Astrocyte (in vitro differentiated cells and primary cell): ENCODE measurements at regions not wholly inside any gene's neighbourhood (a gene's known extent, or its start where the extent isn't known, plus 50 kb on each side); places are given as distances from the start of the nearest gene placed in this dataset.

Source experiments
- DNase-seq: peaks from one replicate; pipeline ENCODE4 v3.0.0-alpha.2; 2010; ENCODE audit warnings: low read depth
- FAIRE-seq: peaks from 2 replicates; lab custom pipeline; 2011; peaks lifted over from hg19 to GRCh38; lab: Jason Lieb, UNC
- H2AFZ ChIP-seq: 2 replicates; pipeline ENCODE4 v1.6.0; 2012; ENCODE audit warnings: low read depth, low read length, inconsistent platforms
- H3K27ac ChIP-seq: 2 replicates; pipeline ENCODE4 v1.5.1; 2011; ENCODE audit warnings: low read depth, low read length, inconsistent platforms
- H3K27me3 ChIP-seq: 2 replicates; pipeline ENCODE4 v1.6.0; 2011; ENCODE audit warnings: low read length, inconsistent platforms; ENCODE audit not compliant: insufficient read depth
- H3K36me3 ChIP-seq: 2 replicates; pipeline ENCODE4 v1.5.1; 2011; ENCODE audit warnings: low read length, inconsistent platforms; ENCODE audit not compliant: insufficient read depth
- H3K4me1 ChIP-seq: 2 replicates; pipeline ENCODE4 v1.5.1; 2011; ENCODE audit warnings: low read length, inconsistent platforms; ENCODE audit not compliant: insufficient read depth
- H3K4me2 ChIP-seq: 2 replicates; pipeline ENCODE4 v1.6.0; 2012; ENCODE audit warnings: low read length, inconsistent platforms
- H3K4me3 ChIP-seq: 2 replicates; pipeline ENCODE4 v1.5.1; 2011; ENCODE audit warnings: low read depth, mild to moderate bottlenecking, low read length, inconsistent platforms; ENCODE audit not compliant: insufficient read depth
- H3K79me2 ChIP-seq: 2 replicates; pipeline ENCODE4 v1.6.0; 2012; ENCODE audit warnings: mild to moderate bottlenecking, low read length, inconsistent platforms; ENCODE audit not compliant: insufficient read depth
- H3K9ac ChIP-seq: 2 replicates; pipeline ENCODE4 v1.6.0; 2012; ENCODE audit warnings: mild to moderate bottlenecking, low read length, inconsistent platforms
- H3K9me3 ChIP-seq: 2 replicates; pipeline ENCODE4 v1.5.1; 2012; ENCODE audit warnings: low read depth, mild to moderate bottlenecking, low read length, inconsistent platforms; ENCODE audit not compliant: insufficient read depth
- H4K20me1 ChIP-seq: 2 replicates; pipeline ENCODE4 v1.6.0; 2012; ENCODE audit warnings: low read length, inconsistent platforms; ENCODE audit not compliant: insufficient read depth
- H3K27ac Mint-ChIP-seq: one replicate; pipeline ENCODE4 v1.8.0; 2021; ENCODE audit warnings: mild to moderate bottlenecking, mixed read lengths; ENCODE audit not compliant: unreplicated experiment
- H3K27me3 Mint-ChIP-seq: one replicate; pipeline ENCODE4 v1.8.0; 2021; ENCODE audit warnings: low read depth, mixed read lengths; ENCODE audit not compliant: unreplicated experiment
- H3K36me3 Mint-ChIP-seq: one replicate; pipeline ENCODE4 v1.8.0; 2021; ENCODE audit warnings: low read depth, mixed read lengths; ENCODE audit not compliant: unreplicated experiment
- H3K4me1 Mint-ChIP-seq: one replicate; pipeline ENCODE4 v1.8.0; 2021; ENCODE audit warnings: low read depth, mixed read lengths; ENCODE audit not compliant: unreplicated experiment
- H3K4me3 Mint-ChIP-seq: one replicate; pipeline ENCODE4 v1.8.0; 2021; ENCODE audit warnings: mild to moderate bottlenecking, moderate library complexity, mixed read lengths; ENCODE audit not compliant: unreplicated experiment
- H3K9me3 Mint-ChIP-seq: one replicate; pipeline ENCODE4 v1.8.0; 2021; ENCODE audit warnings: mild to moderate bottlenecking, mixed read lengths; ENCODE audit not compliant: unreplicated experiment
- EZH2 ChIP-seq: IDR thresholded peaks from 2 replicates; pipeline ENCODE4 v1.6.1; 2012; ENCODE audit warnings: mild to moderate bottlenecking, low read length, inconsistent platforms; ENCODE audit not compliant: insufficient read depth
- TF ChIP-seq, protein P1 (sequence below): IDR thresholded peaks from 2 replicates; pipeline ENCODE4 v1.5.1; 2011; ENCODE audit warnings: low read depth, mild to moderate bottlenecking, inconsistent platforms, low read length, moderate library complexity; ENCODE audit not compliant: insufficient read depth

DNA sequence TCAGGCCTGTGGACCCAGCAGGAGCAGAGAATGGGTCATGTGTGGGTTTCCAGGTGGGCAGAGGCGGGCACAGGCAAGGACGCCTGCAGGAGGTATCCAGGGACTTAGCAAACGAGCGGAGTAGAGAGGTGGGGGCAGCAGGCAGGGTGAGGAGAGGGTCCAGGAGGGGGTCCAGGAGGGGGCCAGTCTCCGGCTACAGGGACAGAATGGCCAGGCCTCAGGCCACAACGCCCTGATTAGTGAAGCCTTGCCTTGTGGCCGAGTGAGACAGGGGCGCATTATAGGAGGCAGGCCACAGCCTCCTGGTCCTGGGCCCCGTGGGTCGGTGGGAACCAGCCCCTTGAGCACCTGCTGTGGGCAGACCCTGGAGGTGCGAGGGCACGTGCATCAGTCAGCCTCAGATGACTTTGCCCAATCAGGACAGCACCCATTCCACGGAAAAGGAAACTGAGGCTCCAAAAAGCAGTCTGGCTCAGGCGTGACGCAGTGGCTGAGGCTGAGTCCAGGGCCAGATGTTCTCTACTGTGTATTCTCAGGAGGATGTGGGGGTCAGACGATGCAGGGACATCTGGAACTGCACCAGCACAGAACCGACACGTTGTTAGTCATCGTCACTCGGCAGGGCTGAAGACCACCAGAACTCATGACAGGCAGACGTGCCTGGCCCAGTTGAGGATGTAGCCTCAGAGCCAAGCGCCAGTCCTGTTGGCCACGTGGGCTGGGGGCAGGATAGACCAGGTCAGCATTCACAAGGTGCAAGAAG lies 113.7 kb downstream of the CRYAA start:
- Mint-ChIP-seq H3K4me3 (no peak overlapping the region), H3K36me3 (no peaks in the 10 kb centered on the region), H3K27ac (no peak overlapping the region), H3K9me3 (no peaks in the 10 kb centered on the region), H3K27me3 (peaks cover 13% of the 10 kb centered on the region), H3K4me1 (peaks cover 6% of the 10 kb centered on the region)
- Histone ChIP-seq H3K36me3 (no peaks in the 10 kb centered on the region), H3K79me2 (no peaks in the 10 kb centered on the region), H3K4me2 (no peak overlapping the region), H3K4me1 (no peaks in the 10 kb centered on the region), H3K9me3 (no peaks in the 10 kb centered on the region), H3K9ac (no peak overlapping the region), H4K20me1 (no peaks in the 10 kb centered on the region), H3K27ac (no peak overlapping the region), H3K27me3 (peaks cover 17% of the 10 kb centered on the region), H2AFZ (no peak overlapping the region), H3K4me3 (no peak overlapping the region)
- FAIRE-seq (no peak), DNase-seq (no peak)
- no peak for TF ChIP-seq EZH2
- TF ChIP-seq, protein P1, sequence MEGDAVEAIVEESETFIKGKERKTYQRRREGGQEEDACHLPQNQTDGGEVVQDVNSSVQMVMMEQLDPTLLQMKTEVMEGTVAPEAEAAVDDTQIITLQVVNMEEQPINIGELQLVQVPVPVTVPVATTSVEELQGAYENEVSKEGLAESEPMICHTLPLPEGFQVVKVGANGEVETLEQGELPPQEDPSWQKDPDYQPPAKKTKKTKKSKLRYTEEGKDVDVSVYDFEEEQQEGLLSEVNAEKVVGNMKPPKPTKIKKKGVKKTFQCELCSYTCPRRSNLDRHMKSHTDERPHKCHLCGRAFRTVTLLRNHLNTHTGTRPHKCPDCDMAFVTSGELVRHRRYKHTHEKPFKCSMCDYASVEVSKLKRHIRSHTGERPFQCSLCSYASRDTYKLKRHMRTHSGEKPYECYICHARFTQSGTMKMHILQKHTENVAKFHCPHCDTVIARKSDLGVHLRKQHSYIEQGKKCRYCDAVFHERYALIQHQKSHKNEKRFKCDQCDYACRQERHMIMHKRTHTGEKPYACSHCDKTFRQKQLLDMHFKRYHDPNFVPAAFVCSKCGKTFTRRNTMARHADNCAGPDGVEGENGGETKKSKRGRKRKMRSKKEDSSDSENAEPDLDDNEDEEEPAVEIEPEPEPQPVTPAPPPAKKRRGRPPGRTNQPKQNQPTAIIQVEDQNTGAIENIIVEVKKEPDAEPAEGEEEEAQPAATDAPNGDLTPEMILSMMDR = no peak

DNA sequence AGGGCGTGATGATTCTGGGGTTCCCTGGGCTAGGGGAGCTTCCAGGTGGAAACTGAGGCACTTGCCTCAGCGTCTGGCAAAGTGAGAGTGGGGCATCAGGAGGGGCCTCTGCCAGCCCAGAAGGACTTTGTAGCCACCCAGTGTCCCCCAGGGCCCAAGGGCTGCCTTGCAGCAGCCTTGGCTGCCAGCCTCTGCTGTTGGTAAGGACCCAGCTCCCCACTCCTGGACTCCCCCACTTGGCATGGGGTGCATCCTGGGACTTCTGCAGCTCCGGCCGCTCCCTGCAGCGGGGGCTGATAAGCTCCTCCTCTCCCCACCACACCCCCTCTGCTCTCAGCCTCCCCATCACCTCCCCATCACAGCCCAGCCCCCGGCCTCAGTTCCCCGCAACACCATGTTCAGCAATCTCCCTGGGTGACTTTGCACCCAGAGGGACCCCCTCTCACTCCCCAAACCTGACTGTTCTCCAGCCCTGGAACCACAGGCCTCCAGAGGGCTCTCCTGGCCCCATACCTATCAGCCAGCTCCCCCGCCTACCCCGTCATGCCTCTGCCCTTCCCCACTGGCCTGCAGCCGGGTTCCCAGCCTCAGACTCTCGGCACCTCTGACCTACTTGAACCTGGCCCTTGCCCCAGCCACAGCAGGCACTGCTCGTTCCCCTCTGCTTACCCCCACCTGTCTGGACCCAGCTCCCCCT lies 113.0 kb downstream of the CRYAA start:
- Histone ChIP-seq H3K4me2 (no peak overlapping the region), H3K27ac (no peak overlapping the region), H3K4me1 (no peaks in the 10 kb centered on the region), H4K20me1 (no peaks in the 10 kb centered on the region), H3K27me3 (peaks cover 24% of the 10 kb centered on the region), H3K36me3 (no peaks in the 10 kb centered on the region), H3K9ac (no peak overlapping the region), H2AFZ (no peak overlapping the region), H3K79me2 (no peaks in the 10 kb centered on the region), H3K4me3 (no peak overlapping the region), H3K9me3 (no peaks in the 10 kb centered on the region)
- TF ChIP-seq, protein P1 = no peak
- Mint-ChIP-seq H3K9me3 (no peaks in the 10 kb centered on the region), H3K27ac (no peak overlapping the region), H3K36me3 (no peaks in the 10 kb centered on the region), H3K27me3 (peaks cover 13% of the 10 kb centered on the region), H3K4me1 (no peaks in the 10 kb centered on the region), H3K4me3 (no peak overlapping the region)
- DNase-seq = no peak
- FAIRE-seq = no peak
